GM12878 (cell line): ENCODE measurements at regions not wholly inside any gene's neighbourhood (a gene's known extent, or its start where the extent isn't known, plus 50 kb on each side); places are given as distances from the start of the nearest gene placed in this dataset.

Experiments used
- ATAC-seq: fragments of 200-7000 bp; cut with Tn5 transposase; 3 replicates; pipeline ENCODE4 v1.9.1; 2020; ENCODE audit warnings: mild to moderate bottlenecking, moderate library complexity
- BruUV-seq: library from RNA; stranded (reverse); fragments of 400-500 nt; replicated peaks from 2 replicates; lab custom pipeline; 2021; lab: Mats Ljungman, UMichigan
- CTCF ChIA-PET: fragments of 300-600 bp; sonication (Branson Sonifier 250); formaldehyde crosslinking; extraction: SDS; loops from one replicate; lab custom pipeline; 2021; ENCODE audit warnings: inconsistent platforms; lab: Yijun Ruan, JAX
- POLR2A ChIA-PET: fragments of 350-600 bp; formaldehyde crosslinking; extraction: SDS; loops from one replicate; lab custom pipeline; 2021; ENCODE audit warnings: inconsistent platforms; lab: Charles Lee
- RAD21 ChIA-PET: fragments of 300-600 bp; sonication (Branson Sonifier 250); formaldehyde crosslinking; loops from one replicate; lab custom pipeline; 2023; ENCODE audit warnings: antibody characterized with exemption; ENCODE audit not compliant: unreplicated experiment; lab: Charles Lee
- SMC1A ChIA-PET: fragments of 300-600 bp; sonication (Branson Sonifier 250); formaldehyde crosslinking; loops from one replicate; lab custom pipeline; 2023; ENCODE audit not compliant: unreplicated experiment, uncharacterized antibody; lab: Charles Lee
- DNase-seq: peaks from one replicate; pipeline ENCODE4 v3.0.0-alpha.2; 2011; ENCODE audit warnings: low read depth, low spot score
- FAIRE-seq: peaks from 3 replicates; lab custom pipeline; 2011; peaks lifted over from hg19 to GRCh38; lab: Jason Lieb, UNC
- H2AFZ ChIP-seq: 2 replicates; pipeline ENCODE4 v1.6.0; 2011; ENCODE audit warnings: low read depth, low read length, control low read depth; ENCODE audit not compliant: control insufficient read depth
- H3K27ac ChIP-seq: 2 replicates; pipeline ENCODE4 v1.5.1; 2011; ENCODE audit warnings: control low read depth; ENCODE audit not compliant: control insufficient read depth, insufficient read depth
- H3K27me3 ChIP-seq, 2 experiments: replicated peaks in 1 of 2; 2 replicates each; pipeline versions ENCODE4 v1.6.0 to v1.6.1; 2011; ENCODE audit warnings: low read length in 1 of 2; ENCODE audit not compliant: control insufficient read depth in 2 of 2, insufficient read depth in 2 of 2
- H3K36me3 ChIP-seq, 2 experiments: 2 replicates each; pipeline ENCODE4 v1.5.1; 2011; ENCODE audit warnings: low read length in 1 of 2; ENCODE audit not compliant: control insufficient read depth in 2 of 2, insufficient read depth in 2 of 2
- H3K4me1 ChIP-seq: 2 replicates; pipeline ENCODE4 v1.6.1; 2011; ENCODE audit warnings: mild to moderate bottlenecking, low read length, moderate library complexity, mixed read lengths; ENCODE audit not compliant: control insufficient read depth, insufficient read depth
- H3K4me2 ChIP-seq: 2 replicates; pipeline ENCODE4 v1.6.0; 2011; ENCODE audit warnings: control low read depth; ENCODE audit not compliant: control insufficient read depth, insufficient read depth
- H3K4me3 ChIP-seq: fragments of 200-600 bp; sonication (generic); 2 replicates; pipeline ENCODE4 v1.5.1; 2016
- H3K79me2 ChIP-seq: 2 replicates; pipeline ENCODE4 v1.6.0; 2011; ENCODE audit warnings: low read length; ENCODE audit not compliant: control insufficient read depth, insufficient read depth
- H3K9ac ChIP-seq: 2 replicates; pipeline ENCODE4 v1.8.0; 2011; ENCODE audit warnings: low read length, control low read depth, mixed read lengths; ENCODE audit not compliant: control insufficient read depth, insufficient read depth
- H3K9me3 ChIP-seq: replicated peaks from 3 replicates; pipeline ENCODE4 v1.5.1; 2011; ENCODE audit warnings: mild to moderate bottlenecking, low read length; ENCODE audit not compliant: control insufficient read depth, insufficient read depth
- H4K20me1 ChIP-seq: 2 replicates; pipeline ENCODE4 v1.6.0; 2011; ENCODE audit not compliant: control insufficient read depth, insufficient read depth
- BACH1 ChIP-seq: fragments of 450-650 bp; IDR thresholded peaks from 2 replicates; pipeline ENCODE4 v1.6.1; 2017; ENCODE audit warnings: mild to moderate bottlenecking, borderline replicate concordance
- BCLAF1 ChIP-seq: fragments of 450-650 bp; IDR thresholded peaks from 2 replicates; pipeline ENCODE4 v1.6.1; 2017; ENCODE audit warnings: antibody characterized with exemption, mild to moderate bottlenecking, moderate library complexity
- BHLHE40 ChIP-seq, 2 experiments: fragments of 450-650 bp in 1 of 2; IDR thresholded peaks; 2 replicates each; pipeline ENCODE4 v1.6.1; 2011 to 2017; ENCODE audit warnings: low read depth in 2 of 2, borderline replicate concordance in 1 of 2, improper control_type of control experiment in 1 of 2, low read length in 1 of 2, mild to moderate bottlenecking in 1 of 2
- GABPA ChIP-seq: IDR thresholded peaks from 2 replicates; pipeline ENCODE4 v1.6.1; 2014; ENCODE audit warnings: antibody characterized with exemption, low read depth, mild to moderate bottlenecking, inconsistent platforms
- JUND ChIP-seq: IDR thresholded peaks from 2 replicates; pipeline ENCODE4 v1.6.1; 2012; ENCODE audit warnings: low read depth, mild to moderate bottlenecking, low read length, improper control_type of control experiment, moderate library complexity
- MEF2B ChIP-seq: fragments of 450-650 bp; IDR thresholded peaks from 2 replicates; pipeline ENCODE4 v1.6.1; 2018; ENCODE audit warnings: mild to moderate bottlenecking, moderate library complexity; ENCODE audit not compliant: partially characterized antibody, poor library complexity, severe bottlenecking
- RBBP5 ChIP-seq: fragments of 200-600 bp; sonication (generic); conservative IDR thresholded peaks from 2 replicates; pipeline ENCODE4 v1.6.1; 2016
- SMAD5 ChIP-seq: IDR thresholded peaks from 2 replicates; pipeline ENCODE4 v1.6.1; 2016; ENCODE audit warnings: antibody characterized with exemption, low read depth
- ZNF274 ChIP-seq: IDR thresholded peaks from one replicate; pipeline ENCODE4 v1.8.0; 2011; ENCODE audit not compliant: insufficient read length, insufficient read depth
- ZSCAN29 ChIP-seq: fragments of 450-650 bp; IDR thresholded peaks from 2 replicates; pipeline ENCODE4 v1.6.1; 2017; ENCODE audit warnings: mild to moderate bottlenecking, moderate library complexity
- WGBS: methylation state at CpG from one replicate; pipeline ENCODE4 v1.1.6; 2016; ENCODE audit warnings: low lambda C conversion rate; ENCODE audit not compliant: insufficient replicate concordance, insufficient coverage; ENCODE audit errors: missing lambda C conversion rate; 5-methylcytosine and 5-hydroxymethylcytosine counted together
- in situ Hi-C: fragments of 300-500 bp; cut with MboI; formaldehyde crosslinking; loops from 9 replicates; pipeline ENCODE4 v1.14.3; 2018; ENCODE audit warnings: mixed read lengths
- intact Hi-C: fragments of 100-400 bp; cut with micrococcal nuclease; formaldehyde crosslinking; loops from one replicate; pipeline ENCODE4 v1.14.2; 2022; ENCODE audit not compliant: unreplicated experiment

- TF ChIP-seq BCLAF1 (no peak), GABPA (no peak), BACH1 (no peak), ZNF274 (no peak)
- TF ChIP-seq, all 136 proteins: peak for 0
Observed at GRCh38 chr17:62162898-62163297, 97.8 kb upstream of the MED13 start (continued).

- Histone ChIP-seq H3K27me3 (no peaks in the 10 kb centered on the region), H3K4me2 (no peak overlapping the region), H3K36me3 (no peaks in the 10 kb centered on the region), H3K9me3 (no peaks in the 10 kb centered on the region), H3K79me2 (no peaks in the 10 kb centered on the region), H4K20me1 (no peaks in the 10 kb centered on the region), H3K9ac (no peak overlapping the region), H3K4me1 (no peaks in the 10 kb centered on the region), H3K27ac (no peak overlapping the region), H3K4me3 (no peak overlapping the region), H2AFZ (no peak overlapping the region)
- no peak for DNase-seq
- RAD21 ChIA-PET = no interaction called here
- POLR2A ChIA-PET = interaction anchor here (1.0 to 1.1 kb wide), 2 partner anchors 10 to 18 kb away, joined by 3 read pairs; no protein-coding TSS in a partner anchor
- FAIRE-seq = no peak
- no TSS peak for BruUV-seq
- TF ChIP-seq MEF2B = no peak
- no peak for TF ChIP-seq SMAD5
- TF ChIP-seq RBBP5 = no peak
- no peak for TF ChIP-seq JUND
- no peak for TF ChIP-seq BHLHE40 (IDR thresholded peaks at IDR 0.05; ENCODE audit: borderline replicate concordance in 1 of 2, low read depth in 2 of 2, low read length in 1 of 2)
- TF ChIP-seq ZNF274 = no peak
- TF ChIP-seq ZSCAN29 = no peak
- CTCF ChIA-PET = interaction anchor here (1.2 kb wide), 1 partner anchor 52 kb away, joined by 4 read pairs; no protein-coding TSS in a partner anchor
- intact Hi-C loops (no loop called here), in situ Hi-C loops (no loop called here)
- SMC1A ChIA-PET = interaction anchor here (0.9 kb wide), 1 partner anchor 32 kb away, joined by 3 read pairs; no protein-coding TSS in a partner anchor
- 31% methylated on average over 6 of the region's 6 CpGs for WGBS
- ATAC-seq = no peak
Observed at GRCh38 chr17:62161405-62162148, 96.5 kb upstream of the MED13 start.
